GM12878 (cell line): ENCODE measurements at regions not wholly inside any gene's neighbourhood (a gene's known extent, or its start where the extent isn't known, plus 50 kb on each side); places are given as distances from the start of the nearest gene placed in this dataset.

Experiments used
- ATAC-seq: fragments of 200-7000 bp; cut with Tn5 transposase; 3 replicates; pipeline ENCODE4 v1.9.1; 2020; ENCODE audit warnings: mild to moderate bottlenecking, moderate library complexity
- BruUV-seq: library from RNA; stranded (reverse); fragments of 400-500 nt; replicated peaks from 2 replicates; lab custom pipeline; 2021; lab: Mats Ljungman, UMichigan
- CTCF ChIA-PET: fragments of 300-600 bp; sonication (Branson Sonifier 250); formaldehyde crosslinking; extraction: SDS; loops from one replicate; lab custom pipeline; 2021; ENCODE audit warnings: inconsistent platforms; lab: Yijun Ruan, JAX
- POLR2A ChIA-PET: fragments of 350-600 bp; formaldehyde crosslinking; extraction: SDS; loops from one replicate; lab custom pipeline; 2021; ENCODE audit warnings: inconsistent platforms; lab: Charles Lee
- RAD21 ChIA-PET: fragments of 300-600 bp; sonication (Branson Sonifier 250); formaldehyde crosslinking; loops from one replicate; lab custom pipeline; 2023; ENCODE audit warnings: antibody characterized with exemption; ENCODE audit not compliant: unreplicated experiment; lab: Charles Lee
- SMC1A ChIA-PET: fragments of 300-600 bp; sonication (Branson Sonifier 250); formaldehyde crosslinking; loops from one replicate; lab custom pipeline; 2023; ENCODE audit not compliant: unreplicated experiment, uncharacterized antibody; lab: Charles Lee
- DNase-seq: peaks from one replicate; pipeline ENCODE4 v3.0.0-alpha.2; 2011; ENCODE audit warnings: low read depth, low spot score
- FAIRE-seq: peaks from 3 replicates; lab custom pipeline; 2011; peaks lifted over from hg19 to GRCh38; lab: Jason Lieb, UNC
- H2AFZ ChIP-seq: 2 replicates; pipeline ENCODE4 v1.6.0; 2011; ENCODE audit warnings: low read depth, low read length, control low read depth; ENCODE audit not compliant: control insufficient read depth
- H3K27ac ChIP-seq: 2 replicates; pipeline ENCODE4 v1.5.1; 2011; ENCODE audit warnings: control low read depth; ENCODE audit not compliant: control insufficient read depth, insufficient read depth
- H3K27me3 ChIP-seq, 2 experiments: replicated peaks in 1 of 2; 2 replicates each; pipeline versions ENCODE4 v1.6.0 to v1.6.1; 2011; ENCODE audit warnings: low read length in 1 of 2; ENCODE audit not compliant: control insufficient read depth in 2 of 2, insufficient read depth in 2 of 2
- H3K36me3 ChIP-seq, 2 experiments: 2 replicates each; pipeline ENCODE4 v1.5.1; 2011; ENCODE audit warnings: low read length in 1 of 2; ENCODE audit not compliant: control insufficient read depth in 2 of 2, insufficient read depth in 2 of 2
- H3K4me1 ChIP-seq: 2 replicates; pipeline ENCODE4 v1.6.1; 2011; ENCODE audit warnings: mild to moderate bottlenecking, low read length, moderate library complexity, mixed read lengths; ENCODE audit not compliant: control insufficient read depth, insufficient read depth
- H3K4me2 ChIP-seq: 2 replicates; pipeline ENCODE4 v1.6.0; 2011; ENCODE audit warnings: control low read depth; ENCODE audit not compliant: control insufficient read depth, insufficient read depth
- H3K4me3 ChIP-seq: fragments of 200-600 bp; sonication (generic); 2 replicates; pipeline ENCODE4 v1.5.1; 2016
- H3K79me2 ChIP-seq: 2 replicates; pipeline ENCODE4 v1.6.0; 2011; ENCODE audit warnings: low read length; ENCODE audit not compliant: control insufficient read depth, insufficient read depth
- H3K9ac ChIP-seq: 2 replicates; pipeline ENCODE4 v1.8.0; 2011; ENCODE audit warnings: low read length, control low read depth, mixed read lengths; ENCODE audit not compliant: control insufficient read depth, insufficient read depth
- H3K9me3 ChIP-seq: replicated peaks from 3 replicates; pipeline ENCODE4 v1.5.1; 2011; ENCODE audit warnings: mild to moderate bottlenecking, low read length; ENCODE audit not compliant: control insufficient read depth, insufficient read depth
- H4K20me1 ChIP-seq: 2 replicates; pipeline ENCODE4 v1.6.0; 2011; ENCODE audit not compliant: control insufficient read depth, insufficient read depth
- HDAC2 ChIP-seq: fragments of 200-600 bp; sonication (generic); IDR thresholded peaks from 2 replicates; pipeline ENCODE4 v1.6.1; 2017
- MEF2A ChIP-seq: IDR thresholded peaks from 2 replicates; pipeline ENCODE4 v1.6.1; 2011; ENCODE audit warnings: low read depth, mild to moderate bottlenecking, low read length, moderate library complexity; ENCODE audit not compliant: insufficient read depth
- MEF2B ChIP-seq: fragments of 450-650 bp; IDR thresholded peaks from 2 replicates; pipeline ENCODE4 v1.6.1; 2018; ENCODE audit warnings: mild to moderate bottlenecking, moderate library complexity; ENCODE audit not compliant: partially characterized antibody, poor library complexity, severe bottlenecking
- NFYB ChIP-seq: IDR thresholded peaks from 2 replicates; pipeline ENCODE4 v1.6.1; 2011; ENCODE audit warnings: low read depth, mild to moderate bottlenecking, low read length, improper control_type of control experiment, moderate library complexity; ENCODE audit not compliant: insufficient read depth
- POLR2AphosphoS5 ChIP-seq: IDR thresholded peaks from 2 replicates; pipeline ENCODE4 v1.6.1; 2011; ENCODE audit warnings: mild to moderate bottlenecking, low read length, inconsistent platforms
- RAD51 ChIP-seq: fragments of 450-650 bp; IDR thresholded peaks from 2 replicates; pipeline ENCODE4 v1.6.1; 2016; ENCODE audit warnings: moderate library complexity, mild to moderate bottlenecking, inconsistent platforms
- RELA ChIP-seq: fragments of 450-650 bp; IDR thresholded peaks from 2 replicates; pipeline ENCODE4 v1.8.0; 2014; ENCODE audit warnings: borderline replicate concordance; ENCODE audit not compliant: partially characterized antibody
- SMAD5 ChIP-seq: IDR thresholded peaks from 2 replicates; pipeline ENCODE4 v1.6.1; 2016; ENCODE audit warnings: antibody characterized with exemption, low read depth
- STAT3 ChIP-seq: IDR thresholded peaks from 2 replicates; pipeline ENCODE4 v1.6.1; 2011; ENCODE audit warnings: low read depth, low read length, improper control_type of control experiment
- TARDBP ChIP-seq: IDR thresholded peaks from 2 replicates; pipeline ENCODE4 v1.6.1; 2016; ENCODE audit warnings: borderline replicate concordance
- ZNF274 ChIP-seq: IDR thresholded peaks from one replicate; pipeline ENCODE4 v1.8.0; 2011; ENCODE audit not compliant: insufficient read length, insufficient read depth
- ZNF592 ChIP-seq: fragments of 450-650 bp; IDR thresholded peaks from 2 replicates; pipeline ENCODE4 v1.6.1; 2017; ENCODE audit warnings: mild to moderate bottlenecking, moderate library complexity
- ZZZ3 ChIP-seq: IDR thresholded peaks from 2 replicates; pipeline ENCODE4 v1.6.1; 2011; ENCODE audit warnings: low read depth; ENCODE audit not compliant: control insufficient read depth, insufficient read length
- WGBS: methylation state at CpG from one replicate; pipeline ENCODE4 v1.1.6; 2016; ENCODE audit warnings: low lambda C conversion rate; ENCODE audit not compliant: insufficient replicate concordance, insufficient coverage; ENCODE audit errors: missing lambda C conversion rate; 5-methylcytosine and 5-hydroxymethylcytosine counted together
- in situ Hi-C: fragments of 300-500 bp; cut with MboI; formaldehyde crosslinking; loops from 9 replicates; pipeline ENCODE4 v1.14.3; 2018; ENCODE audit warnings: mixed read lengths
- intact Hi-C: fragments of 100-400 bp; cut with micrococcal nuclease; formaldehyde crosslinking; loops from one replicate; pipeline ENCODE4 v1.14.2; 2022; ENCODE audit not compliant: unreplicated experiment
- TF ChIP-seq, protein P1 (sequence below): fragments of 450-650 bp; conservative IDR thresholded peaks from 2 replicates; pipeline ENCODE4 v1.6.1; 2017; ENCODE audit warnings: mild to moderate bottlenecking, moderate library complexity
- TF ChIP-seq, protein P2 (sequence below): fragments of 150-350 bp; IDR thresholded peaks from 2 replicates; pipeline ENCODE4 v1.6.1; 2014; ENCODE audit warnings: mild to moderate bottlenecking, low read depth, low read length

GRCh38 chr6:153208706-153209105, 77.6 kb upstream of the RGS17 start:
- no peaks in the 10 kb centered on the region for H3K36me3 ChIP-seq
- in situ Hi-C loops, result no loop called here
- WGBS, result 49% methylated on average over 8 of the region's 8 CpGs
- ATAC-seq, result no peak
- no peaks in the 10 kb centered on the region for H3K4me1 ChIP-seq
- no peaks in the 10 kb centered on the region for H3K27me3 ChIP-seq
- no peak overlapping the region for H3K9ac ChIP-seq
- intact Hi-C loops, result no loop called here
- H4K20me1 ChIP-seq, result no peaks in the 10 kb centered on the region
- CTCF ChIA-PET, result no interaction called here
- no peaks in the 10 kb centered on the region for H3K79me2 ChIP-seq
- no peak overlapping the region for H3K4me2 ChIP-seq
- no peak overlapping the region for H2AFZ ChIP-seq
- POLR2A ChIA-PET, result no interaction called here
- DNase-seq, result no peak
- no peaks in the 10 kb centered on the region for H3K9me3 ChIP-seq
- FAIRE-seq, result no peak
- RAD21 ChIA-PET, result no interaction called here
- SMC1A ChIA-PET, result no interaction called here
- no TSS peak for BruUV-seq
- H3K27ac ChIP-seq, result no peak overlapping the region
- H3K4me3 ChIP-seq, result no peak overlapping the region
- TF ChIP-seq HDAC2 (no peak), NFYB (no peak), ZNF274 (no peak), POLR2AphosphoS5 (no peak), ZNF592 (no peak), TARDBP (no peak), STAT3 (no peak), MEF2B (no peak), SMAD5 (no peak), ZZZ3 (no peak), RAD51 (no peak), MEF2A (no peak), RELA (no peak)
- TF ChIP-seq, protein P1, sequence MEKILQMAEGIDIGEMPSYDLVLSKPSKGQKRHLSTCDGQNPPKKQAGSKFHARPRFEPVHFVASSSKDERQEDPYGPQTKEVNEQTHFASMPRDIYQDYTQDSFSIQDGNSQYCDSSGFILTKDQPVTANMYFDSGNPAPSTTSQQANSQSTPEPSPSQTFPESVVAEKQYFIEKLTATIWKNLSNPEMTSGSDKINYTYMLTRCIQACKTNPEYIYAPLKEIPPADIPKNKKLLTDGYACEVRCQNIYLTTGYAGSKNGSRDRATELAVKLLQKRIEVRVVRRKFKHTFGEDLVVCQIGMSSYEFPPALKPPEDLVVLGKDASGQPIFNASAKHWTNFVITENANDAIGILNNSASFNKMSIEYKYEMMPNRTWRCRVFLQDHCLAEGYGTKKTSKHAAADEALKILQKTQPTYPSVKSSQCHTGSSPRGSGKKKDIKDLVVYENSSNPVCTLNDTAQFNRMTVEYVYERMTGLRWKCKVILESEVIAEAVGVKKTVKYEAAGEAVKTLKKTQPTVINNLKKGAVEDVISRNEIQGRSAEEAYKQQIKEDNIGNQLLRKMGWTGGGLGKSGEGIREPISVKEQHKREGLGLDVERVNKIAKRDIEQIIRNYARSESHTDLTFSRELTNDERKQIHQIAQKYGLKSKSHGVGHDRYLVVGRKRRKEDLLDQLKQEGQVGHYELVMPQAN, result no peak
- TF ChIP-seq, protein P2, sequence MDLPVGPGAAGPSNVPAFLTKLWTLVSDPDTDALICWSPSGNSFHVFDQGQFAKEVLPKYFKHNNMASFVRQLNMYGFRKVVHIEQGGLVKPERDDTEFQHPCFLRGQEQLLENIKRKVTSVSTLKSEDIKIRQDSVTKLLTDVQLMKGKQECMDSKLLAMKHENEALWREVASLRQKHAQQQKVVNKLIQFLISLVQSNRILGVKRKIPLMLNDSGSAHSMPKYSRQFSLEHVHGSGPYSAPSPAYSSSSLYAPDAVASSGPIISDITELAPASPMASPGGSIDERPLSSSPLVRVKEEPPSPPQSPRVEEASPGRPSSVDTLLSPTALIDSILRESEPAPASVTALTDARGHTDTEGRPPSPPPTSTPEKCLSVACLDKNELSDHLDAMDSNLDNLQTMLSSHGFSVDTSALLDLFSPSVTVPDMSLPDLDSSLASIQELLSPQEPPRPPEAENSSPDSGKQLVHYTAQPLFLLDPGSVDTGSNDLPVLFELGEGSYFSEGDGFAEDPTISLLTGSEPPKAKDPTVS, result no peak
